ENCODE measurements at regions not wholly inside any gene's neighbourhood (a gene's known extent, or its start where the extent isn't known, plus 50 kb on each side); places are given as distances from the start of the nearest gene placed in this dataset.

- Mint-ChIP-seq H3K9me3 (no peaks in the 10 kb centered on the region), H3K36me3 (no peaks in the 10 kb centered on the region), H3K27ac (peak overlapping the region; percentile 93 to 94), H3K4me1 (peaks cover 12 to 14% (median 12%) of the 10 kb centered on the region in 3 donors), H3K27me3 (peaks cover 2 to 6% of the 10 kb centered on the region in 2 donors), H3K4me3 (peak overlapping the region; percentile 76 to 85 (median 81))
- WGBS (ENCODE audit: insufficient coverage), result no CpG with 5 or more reads among the region's 7 CpGs
- peak in 1 of 4 experiments; percentile 32 for ATAC-seq (replicated peaks in 1 of 4)
- H3K36me3 ChIP-seq (ENCODE audit: control insufficient read depth in 2 of 2, extremely low read depth in 1 of 2, insufficient read depth in 1 of 2, low read length in 1 of 2), result no peaks in the 10 kb centered on the region
- ChIA-PET CTCF (interaction anchor here (0.6 to 0.7 kb wide), 2 partner anchors 25 to 138 kb away, joined by 3 read pairs; no protein-coding TSS in a partner anchor), POLR2A (no interaction called here)
- H3K4me1 ChIP-seq (ENCODE audit: control insufficient read depth in 1 of 2, extremely low read depth in 1 of 2, insufficient read depth in 2 of 2, low read length in 2 of 2), result no peaks in the 10 kb centered on the region
- no peaks in the 10 kb centered on the region for H3K9me3 ChIP-seq
- no peaks in the 10 kb centered on the region for H3K27me3 ChIP-seq (replicated peaks in 1 of 2; ENCODE audit: control insufficient read depth in 2 of 2, extremely low read depth in 1 of 2, insufficient read depth in 2 of 2, low read length in 1 of 2)
- H3K27ac ChIP-seq (ENCODE audit: low read length), result peak overlapping the region; percentile 11
- DNase-seq, result peak in 1 of 35 experiments; percentile 25
- H3K4me3 ChIP-seq (ENCODE audit: control insufficient read depth in 1 of 2, extremely low read depth in 1 of 2, low read length in 1 of 2), result peak overlapping the region; percentile 10 to 26
These were observed 112.0 kb upstream of the TTC29 start for GRCh38 chr4:147057611-147058190.

- no peak overlapping the region for H3K4me3 Mint-ChIP-seq
- peaks cover 2 to 4% of the 10 kb centered on the region in 2 donors for H3K27me3 Mint-ChIP-seq
- no peaks in the 10 kb centered on the region for H3K36me3 Mint-ChIP-seq
- H3K4me1 Mint-ChIP-seq, result peaks cover 12 to 14% (median 12%) of the 10 kb centered on the region in 3 donors
- Histone ChIP-seq H3K27me3 (replicated peaks in 1 of 2; ENCODE audit: control insufficient read depth in 2 of 2, extremely low read depth in 1 of 2, insufficient read depth in 2 of 2, low read length in 1 of 2) (no peaks in the 10 kb centered on the region), H3K4me3 (ENCODE audit: control insufficient read depth in 1 of 2, extremely low read depth in 1 of 2, low read length in 1 of 2) (no peak overlapping the region), H3K4me1 (ENCODE audit: control insufficient read depth in 1 of 2, extremely low read depth in 1 of 2, insufficient read depth in 2 of 2, low read length in 2 of 2) (no peaks in the 10 kb centered on the region), H3K36me3 (ENCODE audit: control insufficient read depth in 2 of 2, extremely low read depth in 1 of 2, insufficient read depth in 1 of 2, low read length in 1 of 2) (no peaks in the 10 kb centered on the region), H3K9me3 (no peaks in the 10 kb centered on the region), H3K27ac (ENCODE audit: low read length) (no peak overlapping the region)
- DNase-seq, result no peak
- H3K9me3 Mint-ChIP-seq, result no peaks in the 10 kb centered on the region
- no peak for ATAC-seq (replicated peaks in 1 of 4)
- CTCF ChIA-PET, result no interaction called here
- no CpG with 5 or more reads among the region's 6 CpGs for WGBS (ENCODE audit: insufficient coverage)
- no peak overlapping the region for H3K27ac Mint-ChIP-seq
- POLR2A ChIA-PET, result no interaction called here
These were observed 113.5 kb upstream of the TTC29 start for GRCh38 chr4:147059064-147059731.

GRCh38 chr4:147060151-147060931 lies 114.7 kb upstream of the TTC29 start:
- WGBS (ENCODE audit: insufficient coverage), result no CpG with 5 or more reads among the region's 4 CpGs
- Histone ChIP-seq H3K27ac (ENCODE audit: low read length) (no peak overlapping the region), H3K4me3 (ENCODE audit: control insufficient read depth in 1 of 2, extremely low read depth in 1 of 2, low read length in 1 of 2) (no peak overlapping the region), H3K36me3 (ENCODE audit: control insufficient read depth in 2 of 2, extremely low read depth in 1 of 2, insufficient read depth in 1 of 2, low read length in 1 of 2) (no peaks in the 10 kb centered on the region), H3K9me3 (no peaks in the 10 kb centered on the region), H3K27me3 (replicated peaks in 1 of 2; ENCODE audit: control insufficient read depth in 2 of 2, extremely low read depth in 1 of 2, insufficient read depth in 2 of 2, low read length in 1 of 2) (peaks cover 0 to 2% of the 10 kb centered on the region in 2 experiments), H3K4me1 (ENCODE audit: control insufficient read depth in 1 of 2, extremely low read depth in 1 of 2, insufficient read depth in 2 of 2, low read length in 2 of 2) (no peaks in the 10 kb centered on the region)
- CTCF ChIA-PET, result no interaction called here
- POLR2A ChIA-PET, result interaction anchor here in 1 of 2 donors (1.4 kb wide), 1 partner anchor 13 kb away, joined by 3 read pairs; no protein-coding TSS in a partner anchor
- ATAC-seq (replicated peaks in 1 of 4) (no peak), DNase-seq (no peak)
- H3K9me3 Mint-ChIP-seq, result no peaks in the 10 kb centered on the region
- H3K4me1 Mint-ChIP-seq, result peaks cover 12 to 14% (median 12%) of the 10 kb centered on the region in 3 donors
- H3K27ac Mint-ChIP-seq, result no peak overlapping the region
- H3K27me3 Mint-ChIP-seq, result peaks cover 8 to 9% of the 10 kb centered on the region in 2 donors
- no peaks in the 10 kb centered on the region for H3K36me3 Mint-ChIP-seq
- no peak overlapping the region for H3K4me3 Mint-ChIP-seq

DNA sequence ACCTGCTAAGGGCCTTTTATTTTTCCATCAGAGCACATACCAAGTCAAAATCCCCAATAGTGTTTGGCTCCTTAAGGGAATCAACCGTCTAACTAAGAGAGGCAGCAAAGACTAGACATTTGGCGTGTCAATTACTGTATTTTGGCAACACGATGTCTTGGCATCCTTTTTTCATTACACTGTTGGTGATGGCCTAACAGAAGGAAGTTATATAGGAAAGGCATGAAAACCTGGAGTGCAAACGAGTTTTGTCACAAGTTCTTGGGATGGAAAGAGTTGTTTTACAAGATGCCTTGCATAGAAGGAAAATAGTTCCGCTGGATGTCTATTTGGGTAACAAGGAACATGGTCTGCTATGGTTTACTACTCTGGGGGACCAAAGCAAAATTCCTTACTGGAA lies 119.2 kb upstream of the TTC29 start:
- Mint-ChIP-seq H3K36me3 (no peaks in the 10 kb centered on the region), H3K9me3 (no peaks in the 10 kb centered on the region), H3K27me3 (peaks cover 13 to 15% of the 10 kb centered on the region in 2 donors), H3K4me1 (no peaks in the 10 kb centered on the region), H3K4me3 (no peak overlapping the region), H3K27ac (no peak overlapping the region)
- 79% methylated on average over 5 of the region's 5 CpGs for WGBS (ENCODE audit: insufficient coverage)
- ATAC-seq (replicated peaks in 1 of 4) (no peak), DNase-seq (no peak)
- no peaks in the 10 kb centered on the region for H3K36me3 ChIP-seq (ENCODE audit: control insufficient read depth in 2 of 2, extremely low read depth in 1 of 2, insufficient read depth in 1 of 2, low read length in 1 of 2)
- CTCF ChIA-PET, result no interaction called here
- no peaks in the 10 kb centered on the region for H3K9me3 ChIP-seq
- no peak overlapping the region for H3K4me3 ChIP-seq (ENCODE audit: control insufficient read depth in 1 of 2, extremely low read depth in 1 of 2, low read length in 1 of 2)
- H3K27ac ChIP-seq (ENCODE audit: low read length), result no peak overlapping the region
- POLR2A ChIA-PET, result no interaction called here
- peaks cover 0 to 2% of the 10 kb centered on the region in 2 experiments for H3K27me3 ChIP-seq (replicated peaks in 1 of 2; ENCODE audit: control insufficient read depth in 2 of 2, extremely low read depth in 1 of 2, insufficient read depth in 2 of 2, low read length in 1 of 2)
- H3K4me1 ChIP-seq (ENCODE audit: control insufficient read depth in 1 of 2, extremely low read depth in 1 of 2, insufficient read depth in 2 of 2, low read length in 2 of 2), result no peaks in the 10 kb centered on the region

DNA sequence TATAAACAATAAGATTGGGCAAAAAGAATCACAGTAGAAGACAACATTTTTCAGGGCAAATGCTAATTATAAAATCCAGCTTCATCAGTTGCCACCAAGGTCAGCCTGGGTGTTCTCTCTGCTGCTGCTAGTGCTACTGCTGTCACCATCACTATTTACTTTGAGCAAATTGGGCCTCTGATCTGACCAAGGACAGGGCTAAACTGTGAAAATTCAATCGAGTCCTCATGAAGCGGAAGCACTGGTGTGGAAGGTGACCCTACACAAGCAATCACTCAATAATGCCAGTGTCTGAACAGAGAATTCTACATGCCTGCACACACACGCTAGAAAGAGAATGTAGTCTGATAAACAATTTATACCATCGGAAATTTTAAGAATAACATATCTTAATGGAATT lies 122.9 kb upstream of the TTC29 start:
- no peak overlapping the region for H3K27ac ChIP-seq (ENCODE audit: low read length)
- WGBS (ENCODE audit: insufficient coverage), result 93% methylated on average over 2 of the region's 4 CpGs
- H3K4me1 ChIP-seq (ENCODE audit: control insufficient read depth in 1 of 2, extremely low read depth in 1 of 2, insufficient read depth in 2 of 2, low read length in 2 of 2), result no peaks in the 10 kb centered on the region
- H3K4me3 Mint-ChIP-seq, result no peak overlapping the region
- CTCF ChIA-PET, result interaction anchor here in 1 of 2 donors (0.7 kb wide), 1 partner anchor 139 kb away, joined by 21 read pairs; no protein-coding TSS in a partner anchor
- no peaks in the 10 kb centered on the region for H3K36me3 ChIP-seq (ENCODE audit: control insufficient read depth in 2 of 2, extremely low read depth in 1 of 2, insufficient read depth in 1 of 2, low read length in 1 of 2)
- peaks cover 15 to 34% of the 10 kb centered on the region in 2 donors for H3K27me3 Mint-ChIP-seq
- no peaks in the 10 kb centered on the region for H3K36me3 Mint-ChIP-seq
- H3K4me3 ChIP-seq (ENCODE audit: control insufficient read depth in 1 of 2, extremely low read depth in 1 of 2, low read length in 1 of 2), result no peak overlapping the region
- peaks cover 0 to 2% of the 10 kb centered on the region in 2 experiments for H3K27me3 ChIP-seq (replicated peaks in 1 of 2; ENCODE audit: control insufficient read depth in 2 of 2, extremely low read depth in 1 of 2, insufficient read depth in 2 of 2, low read length in 1 of 2)
- DNase-seq (no peak), ATAC-seq (replicated peaks in 1 of 4) (no peak)
- H3K9me3 ChIP-seq, result no peaks in the 10 kb centered on the region
- H3K4me1 Mint-ChIP-seq, result no peaks in the 10 kb centered on the region
- no peak overlapping the region for H3K27ac Mint-ChIP-seq
- peaks cover 4 to 10% (median 5%) of the 10 kb centered on the region in 3 donors for H3K9me3 Mint-ChIP-seq
- POLR2A ChIA-PET, result no interaction called here

DNA sequence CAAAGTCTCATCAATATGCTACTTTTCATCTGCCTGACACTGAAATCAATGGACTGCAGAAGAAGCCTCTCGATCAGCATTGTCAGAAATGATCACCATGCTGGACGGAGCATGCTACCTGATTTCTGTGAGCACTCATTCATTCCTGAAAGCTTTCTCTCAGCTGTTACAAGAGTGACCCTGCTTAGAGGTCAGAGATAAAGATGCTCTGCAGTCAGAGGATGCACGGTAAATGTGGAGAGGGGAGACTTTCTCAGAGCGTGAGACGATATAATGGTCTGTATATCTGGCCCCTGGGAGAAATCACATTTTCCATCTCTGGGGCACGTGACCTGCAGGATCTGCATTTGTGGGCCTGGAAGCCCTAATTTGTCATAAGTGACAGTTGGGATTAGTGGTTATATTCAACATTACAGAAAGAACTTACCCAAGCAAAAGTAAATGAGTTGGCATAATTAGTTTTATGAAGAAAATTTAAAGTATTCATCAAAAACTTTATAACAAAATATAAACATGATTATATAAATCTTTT lies 125.6 kb upstream of the TTC29 start:
- Histone ChIP-seq H3K9me3 (no peaks in the 10 kb centered on the region), H3K27ac (ENCODE audit: low read length) (no peak overlapping the region), H3K4me3 (ENCODE audit: control insufficient read depth in 1 of 2, extremely low read depth in 1 of 2, low read length in 1 of 2) (no peak overlapping the region), H3K36me3 (ENCODE audit: control insufficient read depth in 2 of 2, extremely low read depth in 1 of 2, insufficient read depth in 1 of 2, low read length in 1 of 2) (no peaks in the 10 kb centered on the region), H3K27me3 (replicated peaks in 1 of 2; ENCODE audit: control insufficient read depth in 2 of 2, extremely low read depth in 1 of 2, insufficient read depth in 2 of 2, low read length in 1 of 2) (no peaks in the 10 kb centered on the region), H3K4me1 (ENCODE audit: control insufficient read depth in 1 of 2, extremely low read depth in 1 of 2, insufficient read depth in 2 of 2, low read length in 2 of 2) (no peaks in the 10 kb centered on the region)
- POLR2A ChIA-PET, result no interaction called here
- WGBS (ENCODE audit: insufficient coverage), result 85% methylated on average over 2 of the region's 6 CpGs
- no peaks in the 10 kb centered on the region for H3K36me3 Mint-ChIP-seq
- ATAC-seq (replicated peaks in 1 of 4) (no peak), DNase-seq (no peak)
- peaks cover 4 to 10% (median 5%) of the 10 kb centered on the region in 3 donors for H3K9me3 Mint-ChIP-seq
- CTCF ChIA-PET, result no interaction called here
- no peak overlapping the region for H3K4me3 Mint-ChIP-seq
- no peaks in the 10 kb centered on the region for H3K4me1 Mint-ChIP-seq
- H3K27me3 Mint-ChIP-seq, result peaks cover 7 to 28% of the 10 kb centered on the region in 2 donors
- H3K27ac Mint-ChIP-seq, result no peak overlapping the region
